HG02798 (cell line): ENCODE measurements at regions not wholly inside any gene's neighbourhood (a gene's known extent, or its start where the extent isn't known, plus 50 kb on each side); places are given as distances from the start of the nearest gene placed in this dataset.
A peak's percentile ranks its signal among the peaks of the same experiment; 100 is the strongest.
"Not testable (repeated sequence)": the region's sequence is repeated elsewhere in the genome, so short reads cannot be mapped to it uniquely, and the experiment has no call there.

Experiments
- ATAC-seq: cut with Tn5 transposase; IDR thresholded peaks from one replicate; pipeline ENCODE4 v1.9.1; 2021; ENCODE audit warnings: mild to moderate bottlenecking; ENCODE audit not compliant: unreplicated experiment, poor library complexity

DNA sequence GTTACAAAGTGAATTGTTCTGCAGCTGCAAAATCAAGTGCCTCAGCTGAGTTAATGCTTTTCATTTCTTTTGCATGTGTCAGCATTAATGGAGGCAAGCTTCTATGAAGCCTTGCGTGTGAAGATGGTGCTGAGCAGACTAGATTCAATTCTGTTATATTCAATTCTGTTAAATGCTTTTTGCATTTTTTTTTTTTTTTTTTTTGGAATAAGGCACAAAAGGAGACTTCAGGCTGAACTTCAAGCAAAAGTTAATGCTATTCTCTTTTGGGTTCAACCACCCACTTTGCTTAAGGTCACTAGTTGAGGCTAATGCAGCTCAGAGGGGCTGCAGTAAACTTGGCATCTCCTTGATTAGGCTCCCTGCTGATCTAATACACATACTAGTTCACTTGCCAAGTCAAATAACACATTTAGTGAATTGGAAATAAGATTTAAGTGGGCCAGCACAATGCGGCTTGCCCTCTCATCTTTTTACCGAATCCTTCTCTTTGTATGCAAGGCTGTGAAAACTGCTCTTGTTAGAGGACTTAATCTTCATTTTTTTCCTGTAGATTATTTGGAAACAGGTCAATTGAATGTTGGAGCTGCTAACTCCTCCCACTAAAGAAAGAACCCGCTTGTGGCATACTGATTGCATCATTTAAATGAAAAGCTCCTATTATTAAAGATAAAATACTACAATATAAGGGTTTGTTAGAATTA lies 1020.2 kb downstream of the NR2F1-AS1 start:
- ATAC-seq, result no peak

DNA sequence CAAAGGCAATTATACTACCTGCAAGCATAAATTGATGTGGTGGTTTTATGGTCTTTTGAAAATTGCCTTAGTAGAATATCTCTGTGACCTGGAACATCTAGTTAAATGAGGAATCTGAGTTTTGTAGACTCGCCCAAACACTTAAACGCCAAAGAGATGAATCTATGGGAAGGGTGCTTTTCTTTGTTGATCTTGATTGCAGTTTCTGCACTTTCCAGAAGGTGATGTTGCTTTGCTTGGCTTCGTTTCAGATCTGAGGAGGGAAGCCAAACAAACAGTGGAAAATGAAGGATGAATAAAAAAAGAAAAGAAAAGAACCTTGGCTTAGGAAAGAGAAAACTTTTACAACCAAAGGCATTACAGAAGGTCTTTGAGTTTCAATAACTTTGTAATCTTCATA lies 1021.2 kb downstream of the NR2F1-AS1 start:
- no peak for ATAC-seq

GRCh38 chr5:92559331-92559730 lies 1021.7 kb downstream of the NR2F1-AS1 start:
- ATAC-seq, result no peak

DNA sequence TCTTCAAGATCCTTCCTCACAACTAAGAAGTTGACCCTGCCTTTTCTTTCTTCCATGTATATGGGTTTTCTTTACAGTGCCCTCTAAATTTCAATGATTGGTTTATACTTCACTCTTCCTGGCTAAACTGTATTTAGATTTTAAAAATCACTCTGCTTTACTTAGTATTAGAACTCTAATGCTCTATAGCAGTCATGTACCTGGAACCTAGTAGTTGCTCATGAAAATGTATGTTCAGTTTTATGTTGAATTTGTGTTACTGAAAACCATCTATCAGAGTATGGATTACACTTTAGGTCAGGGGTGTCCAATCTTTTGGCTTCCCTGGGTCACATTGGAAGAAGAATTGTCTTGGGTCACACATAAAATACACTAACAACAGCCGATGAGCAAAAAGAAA lies 1024.3 kb downstream of the NR2F1-AS1 start:
- no peak for ATAC-seq

- ATAC-seq, result no peak
Measured at GRCh38 chr5:92554447-92555085, 1026.5 kb downstream of the NR2F1-AS1 start.

- ATAC-seq, result no peak
Measured at GRCh38 chr5:92553326-92553725, 1027.7 kb downstream of the NR2F1-AS1 start.

- no peak for ATAC-seq
Measured at GRCh38 chr5:92552206-92553160, 1028.5 kb downstream of the NR2F1-AS1 start.

DNA sequence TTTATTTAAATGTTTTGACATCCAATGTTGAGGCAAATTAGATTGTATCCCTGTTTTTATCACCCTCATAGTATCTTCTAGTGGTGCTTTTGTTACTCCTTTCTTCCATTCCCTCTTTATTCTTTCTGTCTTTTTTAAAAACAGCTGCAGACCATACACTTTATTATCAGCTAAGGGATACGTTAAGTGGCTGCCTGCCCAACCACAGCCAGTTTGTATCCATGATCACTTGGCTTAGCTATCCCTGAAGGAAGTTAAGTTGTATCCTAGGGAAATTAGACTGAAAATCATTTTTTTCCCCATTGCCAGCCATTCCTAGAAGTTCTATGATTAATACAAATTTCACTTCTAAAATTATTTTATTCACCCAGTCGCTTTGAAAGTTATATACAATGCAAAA lies 1032.7 kb downstream of the NR2F1-AS1 start:
- no peak for ATAC-seq

GRCh38 chr5:92544596-92544995 lies 1036.4 kb downstream of the NR2F1-AS1 start:
- no peak for ATAC-seq

DNA sequence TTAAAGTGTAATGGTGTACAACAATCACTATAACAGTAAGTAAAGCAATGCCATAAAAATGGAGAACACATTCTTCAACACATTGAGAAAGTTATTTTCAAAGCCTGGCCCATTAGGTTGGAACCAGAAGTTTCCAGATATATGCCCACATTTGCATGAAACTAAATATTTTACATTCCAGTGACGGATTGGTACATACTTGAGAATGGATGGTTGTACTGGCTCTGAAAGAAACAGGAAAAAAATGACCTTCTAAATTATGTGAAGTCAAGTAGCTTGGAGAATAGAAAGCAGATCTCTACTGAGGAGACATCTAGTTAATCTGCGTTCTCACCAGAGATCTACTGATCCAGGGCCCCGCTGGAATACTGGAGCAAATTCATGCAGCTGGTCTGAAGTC lies 1037.0 kb downstream of the NR2F1-AS1 start:
- no peak for ATAC-seq

- ATAC-seq, result no peak
Measured at GRCh38 chr5:92543201-92543600, 1037.8 kb downstream of the NR2F1-AS1 start.

GRCh38 chr5:92542017-92542416 lies 1039.0 kb downstream of the NR2F1-AS1 start:
- ATAC-seq, result not testable (repeated sequence)

- ATAC-seq, result no peak
Measured at GRCh38 chr5:92527311-92528078, 1053.5 kb downstream of the NR2F1-AS1 start.

- no peak for ATAC-seq
Measured at GRCh38 chr5:92525131-92525530, 1055.9 kb downstream of the NR2F1-AS1 start.

GRCh38 chr5:92519811-92520632 lies 1061.0 kb downstream of the NR2F1-AS1 start:
- no peak for ATAC-seq

DNA sequence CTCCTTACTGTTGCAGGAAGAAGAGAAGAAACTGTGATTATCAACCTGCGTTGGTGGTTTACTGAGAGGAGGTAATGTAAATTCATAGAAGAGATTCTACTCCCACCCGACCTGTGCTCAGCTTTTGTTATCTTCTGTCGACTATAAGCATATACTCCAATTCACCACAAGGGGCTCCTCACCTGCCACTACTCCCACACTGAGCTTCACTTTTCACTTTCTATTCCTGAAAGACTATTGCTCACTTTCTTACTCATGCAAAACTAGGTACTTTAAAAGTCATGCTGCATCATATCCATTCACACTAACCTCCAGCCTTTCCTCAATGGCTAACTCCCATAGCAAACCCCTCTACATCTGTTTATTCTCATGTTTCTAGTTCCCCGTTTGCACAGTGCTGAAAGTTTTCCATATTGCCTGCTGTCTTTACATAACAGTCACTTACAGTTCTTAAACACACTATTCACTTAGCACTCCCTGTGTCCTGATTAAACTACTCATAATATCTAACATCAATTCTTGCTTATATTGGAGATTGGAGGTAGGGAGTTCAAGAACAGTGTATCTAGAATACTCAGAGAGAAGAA lies 1062.6 kb downstream of the NR2F1-AS1 start:
- ATAC-seq, result peak; percentile 99

- ATAC-seq, result no peak
Measured at GRCh38 chr5:92514896-92515295, 1066.1 kb downstream of the NR2F1-AS1 start.

GRCh38 chr5:92513067-92513466 lies 1068.0 kb downstream of the NR2F1-AS1 start:
- ATAC-seq, result no peak

DNA sequence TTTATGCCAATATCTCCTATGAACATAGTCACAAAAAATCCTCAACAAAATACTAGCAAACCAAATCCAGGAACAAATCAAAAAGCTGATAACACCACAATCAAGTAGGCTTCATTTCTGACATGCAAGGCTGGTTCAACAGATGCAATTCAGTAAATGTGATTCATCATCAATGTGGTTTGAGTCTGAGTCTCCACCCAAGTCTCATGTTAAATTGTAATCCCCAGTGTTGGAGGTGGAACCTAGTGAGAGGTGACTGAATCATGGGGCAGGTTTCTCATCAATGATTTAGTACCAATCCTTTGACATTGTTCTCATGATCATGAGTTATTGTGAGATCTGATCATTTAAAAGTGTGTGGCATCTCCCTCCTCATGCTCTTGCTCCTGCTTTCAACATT lies 1072.7 kb downstream of the NR2F1-AS1 start:
- no peak for ATAC-seq
